ENCODE measurements at regions not wholly inside any gene's neighbourhood (a gene's known extent, or its start where the extent isn't known, plus 50 kb on each side); places are given as distances from the start of the nearest gene placed in this dataset.

GRCh38 chr18:23352042-23352441 lies 101.0 kb upstream of the RIOK3 start:
- intact Hi-C loops (cut with micrococcal nuclease) (no loop called here), in situ Hi-C loops (cut with MboI) (no loop called here)
- Histone ChIP-seq H3K27ac (ENCODE audit: extremely low read depth, low read depth, low read length) (no peak overlapping the region), H3K27me3 (ENCODE audit: control insufficient read depth in 2 of 2, insufficient read depth in 2 of 2, low read length in 2 of 2) (no peaks in the 10 kb centered on the region), H3K4me2 (ENCODE audit: insufficient read depth, low read length) (no peak overlapping the region), H3K36me3 (ENCODE audit: control insufficient read depth, insufficient read depth, low read length) (peaks cover 24% of the 10 kb centered on the region; the same call in 2 of the 3 replicates), H3K4me3 (no peak overlapping the region), H3K9ac (ENCODE audit: insufficient read depth in 1 of 2, low read depth in 2 of 2, low read length in 2 of 2) (no peak overlapping the region), H3K9me1 (ENCODE audit: control insufficient read depth, insufficient read depth, low read length) (no peaks in the 10 kb centered on the region), H3K79me2 (ENCODE audit: control insufficient read depth, insufficient read depth, low read length) (no peaks in the 10 kb centered on the region), H3K9me3 (replicated peaks; ENCODE audit: control insufficient read depth, insufficient read depth, low read depth, low read length) (no peaks in the 10 kb centered on the region), H4K20me1 (replicated peaks; ENCODE audit: control insufficient read depth, insufficient read depth, low read length) (no peaks in the 10 kb centered on the region), H3K4me1 (replicated peaks in 1 of 2; ENCODE audit: control insufficient read depth in 2 of 2, insufficient read depth in 2 of 2, low read length in 2 of 2) (peaks cover 0 to 7% of the 10 kb centered on the region in 2 experiments; a peak in 2 of 5 replicates), H2AFZ (ENCODE audit: low read depth, low read length) (no peak overlapping the region)
- no peak for FAIRE-seq
- ChIA-PET CTCF (ENCODE audit: low intra/inter-chr PET ratio) (no interaction called here), POLR2A (no interaction called here)
- no TSS peak for BruUV-seq (replicated peaks)
- whole genome bisulfite sequencing (ENCODE audit: insufficient coverage, low coverage, missing lambda C conversion rate) = 64% methylated on average over 2 of the region's 2 CpGs
- DNase-seq (ENCODE audit: extremely low read depth in 1 of 4, low spot score in 3 of 4) = no peak
- no peak for TF ChIP-seq FOXK1 (CRISPR knock-in tag; IDR thresholded peaks at IDR 0.05; ENCODE audit: borderline replicate concordance)
- no peak for TF ChIP-seq FOXA1 (IDR thresholded peaks at IDR 0.05; ENCODE audit: borderline replicate concordance)
- no peak for TF ChIP-seq PATZ1 (CRISPR knock-in tag; IDR thresholded peaks at IDR 0.05; ENCODE audit: borderline replicate concordance)
- no peak for TF ChIP-seq ZNF699 (CRISPR knock-in tag; IDR thresholded peaks at IDR 0.05; ENCODE audit: insufficient replicate concordance)
- no peak for TF ChIP-seq SOX6 (IDR thresholded peaks at IDR 0.05)
- TF ChIP-seq MTA3 (IDR thresholded peaks at IDR 0.05; ENCODE audit: borderline replicate concordance) = no peak
- no peak for TF ChIP-seq ZNF282 (CRISPR knock-in tag; IDR thresholded peaks at IDR 0.05)
- TF ChIP-seq ZNF324 (CRISPR knock-in tag; IDR thresholded peaks at IDR 0.05) = no peak
- TF ChIP-seq GABPA (tag; conservative IDR thresholded peaks at IDR 0.05; ENCODE audit: low read depth) = no peak
- TF ChIP-seq PYGO2 (tag; IDR thresholded peaks at IDR 0.05) = no peak
- TF ChIP-seq ZNF217 (CRISPR knock-in tag; IDR thresholded peaks at IDR 0.05) = no peak
- no peak for TF ChIP-seq CC2D1A (IDR thresholded peaks at IDR 0.05)
- TF ChIP-seq NFXL1 (CRISPR knock-in tag; IDR thresholded peaks at IDR 0.05) = no peak
- TF ChIP-seq ID3 (CRISPR knock-in tag; IDR thresholded peaks at IDR 0.05) = no peak
- TF ChIP-seq ID3 (tag; IDR thresholded peaks at IDR 0.05) = no peak
- no peak for TF ChIP-seq HDAC2 (IDR thresholded peaks at IDR 0.05)
- no peak for TF ChIP-seq ZC3H4 (CRISPR knock-in tag; IDR thresholded peaks at IDR 0.05; ENCODE audit: borderline replicate concordance)
- no peak for TF ChIP-seq LARP7 (IDR thresholded peaks at IDR 0.05)
- no peak for TF ChIP-seq ZFP1 (CRISPR knock-in tag; IDR thresholded peaks at IDR 0.05)
- no peak for ATAC-seq

All from K562 (cell line).